H9 (cell line): ENCODE measurements at regions not wholly inside any gene's neighbourhood (a gene's known extent, or its start where the extent isn't known, plus 50 kb on each side); places are given as distances from the start of the nearest gene placed in this dataset.

Source experiments
- DNase-seq: peaks from one replicate; pipeline ENCODE4 v3.0.0-alpha.2; 2017
- H2AFZ ChIP-seq: one replicate; pipeline ENCODE4 v1.6.1; 2013; ENCODE audit warnings: mild to moderate bottlenecking, low read length, control low read depth, moderate library complexity
- H2AK5ac ChIP-seq: 2 replicates; pipeline ENCODE4 v1.6.1; 2013; ENCODE audit warnings: low read length, control low read depth, mixed read lengths; ENCODE audit not compliant: insufficient read length
- H2BK120ac ChIP-seq: one replicate; pipeline ENCODE4 v1.6.1; 2013; ENCODE audit warnings: low read depth, mild to moderate bottlenecking, low read length, control low read depth, inconsistent platforms; ENCODE audit not compliant: poor library complexity, severe bottlenecking
- H2BK12ac ChIP-seq: 2 replicates; pipeline ENCODE4 v1.6.1; 2013; ENCODE audit warnings: low read length, control low read depth, mixed read lengths, low read depth; ENCODE audit not compliant: insufficient read length
- H2BK15ac ChIP-seq: 2 replicates; pipeline ENCODE4 v1.6.1; 2013; ENCODE audit warnings: low read depth, low read length, control low read depth
- H2BK20ac ChIP-seq: one replicate; pipeline ENCODE4 v1.6.1; 2013; ENCODE audit warnings: low read depth, mild to moderate bottlenecking, low read length, control low read depth, inconsistent platforms; ENCODE audit not compliant: poor library complexity, severe bottlenecking
- H2BK5ac ChIP-seq: 2 replicates; pipeline ENCODE4 v1.6.1; 2013; ENCODE audit warnings: low read length, control low read depth, mixed read lengths; ENCODE audit not compliant: insufficient read length
- H3K14ac ChIP-seq: 2 replicates; pipeline ENCODE4 v1.6.1; 2013; ENCODE audit warnings: low read length, control low read depth; ENCODE audit not compliant: insufficient read depth
- H3K18ac ChIP-seq: 2 replicates; pipeline ENCODE4 v1.6.1; 2013; ENCODE audit warnings: low read depth, mild to moderate bottlenecking, mixed read lengths, low read length, control low read depth; ENCODE audit not compliant: insufficient read length
- H3K23ac ChIP-seq: 2 replicates; pipeline ENCODE4 v1.6.1; 2013; ENCODE audit warnings: low read length, control low read depth, mixed read lengths, low read depth; ENCODE audit not compliant: insufficient read length
- H3K23me2 ChIP-seq: 2 replicates; pipeline ENCODE4 v1.6.1; 2013; ENCODE audit warnings: low read depth, mild to moderate bottlenecking, mixed read lengths, low read length, control low read depth; ENCODE audit not compliant: insufficient read length, poor library complexity, severe bottlenecking
- H3K27ac ChIP-seq: 2 replicates; pipeline ENCODE4 v1.5.1; 2013; ENCODE audit warnings: low read length, control low read depth, mixed read lengths, low read depth; ENCODE audit not compliant: insufficient read length
- H3K27me3 ChIP-seq: 2 replicates; pipeline ENCODE4 v1.6.1; 2013; ENCODE audit warnings: low read length, control low read depth, inconsistent platforms; ENCODE audit not compliant: insufficient read depth
- H3K4ac ChIP-seq: 2 replicates; pipeline ENCODE4 v1.6.1; 2013; ENCODE audit warnings: low read depth, mild to moderate bottlenecking, control low read depth, inconsistent platforms, low read length, moderate library complexity
- H3K4me1 ChIP-seq: 2 replicates; pipeline ENCODE4 v1.6.1; 2013; ENCODE audit warnings: low read length, control low read depth, inconsistent platforms; ENCODE audit not compliant: insufficient read depth
- H3K4me2 ChIP-seq: 2 replicates; pipeline ENCODE4 v1.6.1; 2013; ENCODE audit warnings: low read length, control low read depth, mixed read lengths; ENCODE audit not compliant: insufficient read length, insufficient read depth
- H3K56ac ChIP-seq: 2 replicates; pipeline ENCODE4 v1.6.1; 2013; ENCODE audit warnings: low read depth, mild to moderate bottlenecking, mixed read lengths, low read length, control low read depth; ENCODE audit not compliant: insufficient read length
- H3K79me1 ChIP-seq: 2 replicates; pipeline ENCODE4 v1.6.1; 2013; ENCODE audit warnings: low read depth, mild to moderate bottlenecking, moderate library complexity, low read length, control low read depth, inconsistent platforms; ENCODE audit not compliant: insufficient read depth, poor library complexity, severe bottlenecking
- H3K79me2 ChIP-seq: 2 replicates; pipeline ENCODE4 v1.6.1; 2013; ENCODE audit warnings: low read length, control low read depth, inconsistent platforms; ENCODE audit not compliant: insufficient read depth
- H3K9ac ChIP-seq: 2 replicates; pipeline ENCODE4 v1.6.1; 2013; ENCODE audit warnings: low read length, control low read depth, mixed read lengths; ENCODE audit not compliant: insufficient read length; ENCODE audit errors: extremely low read depth
- H3K9me3 ChIP-seq: one replicate; pipeline ENCODE4 v1.6.1; 2013; ENCODE audit warnings: low read depth, low read length, inconsistent platforms; ENCODE audit not compliant: control insufficient read depth
- H3T11ph ChIP-seq: one replicate; pipeline ENCODE4 v1.6.1; 2013; ENCODE audit warnings: mild to moderate bottlenecking, low read length, control low read depth, inconsistent platforms
- H4K20me1 ChIP-seq: one replicate; pipeline ENCODE4 v1.6.1; 2013; ENCODE audit not compliant: control insufficient read depth, insufficient read length, insufficient read depth
- H4K5ac ChIP-seq: 2 replicates; pipeline ENCODE4 v1.6.1; 2013; ENCODE audit warnings: low read depth, mild to moderate bottlenecking, mixed read lengths, low read length, control low read depth; ENCODE audit not compliant: insufficient read length
- H4K8ac ChIP-seq: replicated peaks from 2 replicates; pipeline ENCODE4 v1.6.1; 2013; ENCODE audit warnings: low read length, control low read depth, mixed read lengths, low read depth; ENCODE audit not compliant: insufficient read length
- H4K91ac ChIP-seq: 2 replicates; pipeline ENCODE4 v1.6.1; 2013; ENCODE audit warnings: low read depth, mild to moderate bottlenecking, moderate library complexity, mixed read lengths, low read length, control low read depth; ENCODE audit not compliant: insufficient read length
- H3K27ac Mint-ChIP-seq, 3 experiments: 2 replicates in 2 of 3; 3 replicates in 1 of 3; pipeline ENCODE4 v1.8.0; 2020 to 2021; ENCODE audit warnings: mixed read lengths in 3 of 3, mild to moderate bottlenecking in 1 of 3, moderate library complexity in 1 of 3
- H3K27me3 Mint-ChIP-seq: 2 replicates; pipeline ENCODE4 v1.8.0; 2021; ENCODE audit warnings: low read depth, mild to moderate bottlenecking, moderate library complexity, mixed read lengths
- H3K36me3 Mint-ChIP-seq, 3 experiments: 2 replicates in 2 of 3; 3 replicates in 1 of 3; pipeline ENCODE4 v1.8.0; 2020 to 2021; ENCODE audit warnings: low read depth in 3 of 3, mixed read lengths in 3 of 3; ENCODE audit not compliant: insufficient read depth in 1 of 3
- H3K4me1 Mint-ChIP-seq, 2 experiments: 2 replicates each; pipeline ENCODE4 v1.8.0; 2020; ENCODE audit warnings: mixed read lengths in 2 of 2
- H3K4me3 Mint-ChIP-seq, 2 experiments: 2 replicates in 1 of 2; 3 replicates in 1 of 2; pipeline ENCODE4 v1.8.0; 2020 to 2021; ENCODE audit warnings: mild to moderate bottlenecking in 2 of 2, mixed read lengths in 2 of 2, moderate library complexity in 1 of 2
- H3K9me3 Mint-ChIP-seq, 2 experiments: 2 replicates in 1 of 2; 3 replicates in 1 of 2; pipeline ENCODE4 v1.8.0; 2020; ENCODE audit warnings: mild to moderate bottlenecking in 2 of 2, mixed read lengths in 2 of 2, moderate library complexity in 1 of 2
- whole genome bisulfite sequencing: extraction: QIAGEN DNeasy Blood & Tissue Kit; methylation state at CpG from one replicate; pipeline ENCODE4 v1.1.7; 2013; ENCODE audit warnings: missing lambda C conversion rate, low lambda C conversion rate, mixed read lengths; ENCODE audit not compliant: insufficient read length; ENCODE audit errors: extremely low coverage; 5-methylcytosine and 5-hydroxymethylcytosine counted together
- TF ChIP-seq, protein P1 (sequence below): fragments of 200-600 bp; sonication (generic); conservative IDR thresholded peaks from 3 replicates; pipeline ENCODE4 v1.8.0; 2021; ENCODE audit warnings: antibody characterized with exemption, mild to moderate bottlenecking

DNA sequence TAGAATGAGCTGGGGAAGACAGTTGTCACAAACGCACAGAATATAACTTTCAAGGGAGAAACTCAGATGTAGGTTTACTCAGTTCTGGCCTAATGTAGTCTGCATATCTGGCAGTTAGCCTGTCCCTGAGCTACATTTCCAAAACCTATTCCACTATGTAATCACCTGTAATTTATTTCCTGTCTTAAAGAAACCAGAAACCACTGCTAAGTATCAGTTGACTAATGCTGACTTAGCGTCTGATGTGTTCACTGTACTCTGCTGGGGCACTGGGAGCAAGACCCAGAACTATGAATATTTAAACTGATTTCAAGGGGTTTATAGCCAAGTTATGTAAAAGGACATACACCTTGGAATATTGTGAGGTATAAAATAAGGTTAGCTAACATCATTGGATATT lies 1995.2 kb upstream of the PIK3C3 start:
- Histone ChIP-seq H3K27ac (no peak overlapping the region), H3K4me2 (no peak overlapping the region), H3K4me1 (no peaks in the 10 kb centered on the region), H4K8ac (no peak overlapping the region), H3K79me1 (no peaks in the 10 kb centered on the region), H3K23ac (no peak overlapping the region), H3K79me2 (no peaks in the 10 kb centered on the region), H4K5ac (no peak overlapping the region), H3K4ac (no peak overlapping the region), H3K23me2 (no peaks in the 10 kb centered on the region), H2BK20ac (no peak overlapping the region), H3T11ph (no peak overlapping the region), H2BK5ac (no peak overlapping the region), H4K20me1 (no peaks in the 10 kb centered on the region), H3K27me3 (no peaks in the 10 kb centered on the region), H2AFZ (no peak overlapping the region), H4K91ac (no peak overlapping the region), H3K9me3 (no peaks in the 10 kb centered on the region), H2BK120ac (no peak overlapping the region), H3K18ac (no peak overlapping the region), H2BK12ac (no peak overlapping the region), H3K9ac (no peak overlapping the region), H3K14ac (no peak overlapping the region), H3K56ac (no peak overlapping the region), H2AK5ac (no peak overlapping the region), H2BK15ac (no peak overlapping the region)
- TF ChIP-seq, protein P1, sequence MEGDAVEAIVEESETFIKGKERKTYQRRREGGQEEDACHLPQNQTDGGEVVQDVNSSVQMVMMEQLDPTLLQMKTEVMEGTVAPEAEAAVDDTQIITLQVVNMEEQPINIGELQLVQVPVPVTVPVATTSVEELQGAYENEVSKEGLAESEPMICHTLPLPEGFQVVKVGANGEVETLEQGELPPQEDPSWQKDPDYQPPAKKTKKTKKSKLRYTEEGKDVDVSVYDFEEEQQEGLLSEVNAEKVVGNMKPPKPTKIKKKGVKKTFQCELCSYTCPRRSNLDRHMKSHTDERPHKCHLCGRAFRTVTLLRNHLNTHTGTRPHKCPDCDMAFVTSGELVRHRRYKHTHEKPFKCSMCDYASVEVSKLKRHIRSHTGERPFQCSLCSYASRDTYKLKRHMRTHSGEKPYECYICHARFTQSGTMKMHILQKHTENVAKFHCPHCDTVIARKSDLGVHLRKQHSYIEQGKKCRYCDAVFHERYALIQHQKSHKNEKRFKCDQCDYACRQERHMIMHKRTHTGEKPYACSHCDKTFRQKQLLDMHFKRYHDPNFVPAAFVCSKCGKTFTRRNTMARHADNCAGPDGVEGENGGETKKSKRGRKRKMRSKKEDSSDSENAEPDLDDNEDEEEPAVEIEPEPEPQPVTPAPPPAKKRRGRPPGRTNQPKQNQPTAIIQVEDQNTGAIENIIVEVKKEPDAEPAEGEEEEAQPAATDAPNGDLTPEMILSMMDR: no peak
- no peak overlapping the region for H3K27ac Mint-ChIP-seq
- H3K36me3 Mint-ChIP-seq: peaks cover 0 to 6% (median 0%) of the 10 kb centered on the region in 3 experiments; a peak in 1 of 7 replicates
- H3K4me3 Mint-ChIP-seq: no peak overlapping the region
- DNase-seq: no peak
- peaks cover 6 to 7% of the 10 kb centered on the region in 2 experiments for H3K4me1 Mint-ChIP-seq
- no CpG with 5 or more reads among the region's 2 CpGs for WGBS
- H3K9me3 Mint-ChIP-seq: no peaks in the 10 kb centered on the region
- H3K27me3 Mint-ChIP-seq: no peaks in the 10 kb centered on the region
